Naive B cell (primary cell): ENCODE measurements at regions not wholly inside any gene's neighbourhood (a gene's known extent, or its start where the extent isn't known, plus 50 kb on each side); places are given as distances from the start of the nearest gene placed in this dataset.

Source experiments
- ATAC-seq, 2 donors: fragments of 150-1000 bp; cut with Tn5 transposase; 2 replicates each; pipeline ENCODE4 v1.10.0; 2021; ENCODE audit warnings: low read depth in 2 of 2, mild to moderate bottlenecking in 2 of 2, moderate library complexity in 2 of 2
- DNase-seq: peaks from one replicate; pipeline ENCODE4 v3.0.0; 2022
- H3K27ac Mint-ChIP-seq, 6 donors: one replicate each; pipeline ENCODE4 v1.8.0; 2020 to 2022; ENCODE audit warnings: mild to moderate bottlenecking in 6 of 6, mixed read lengths in 6 of 6, moderate library complexity in 5 of 6, inconsistent platforms in 2 of 6
- H3K27me3 Mint-ChIP-seq, 3 donors: one replicate each; pipeline ENCODE4 v1.8.0; 2021 to 2022; ENCODE audit warnings: mixed read lengths in 3 of 3, mild to moderate bottlenecking in 1 of 3
- H3K36me3 Mint-ChIP-seq, 2 donors: one replicate each; pipeline ENCODE4 v1.8.0; 2020 to 2022; ENCODE audit warnings: mixed read lengths in 2 of 2, inconsistent platforms in 1 of 2, mild to moderate bottlenecking in 1 of 2
- H3K4me1 Mint-ChIP-seq, 3 donors: one replicate each; pipeline ENCODE4 v1.8.0; 2020 to 2022; ENCODE audit warnings: mixed read lengths in 3 of 3, inconsistent platforms in 1 of 3, mild to moderate bottlenecking in 1 of 3, moderate library complexity in 1 of 3
- H3K4me3 Mint-ChIP-seq, 8 donors: one replicate each; pipeline ENCODE4 v1.8.0; 2020 to 2022; ENCODE audit warnings: mild to moderate bottlenecking in 8 of 8, mixed read lengths in 8 of 8, moderate library complexity in 8 of 8, inconsistent platforms in 2 of 8
- H3K9me3 Mint-ChIP-seq, 7 donors: one replicate each; pipeline ENCODE4 v1.8.0; 2020 to 2022; ENCODE audit warnings: mixed read lengths in 7 of 7, mild to moderate bottlenecking in 5 of 7, inconsistent platforms in 2 of 7, moderate library complexity in 1 of 7

- DNase-seq (no peak), ATAC-seq (no peak)
- Mint-ChIP-seq H3K4me1 (no peaks in the 10 kb centered on the region), H3K9me3 (peaks cover 0 to 7% (median 1%) of the 10 kb centered on the region in 7 donors), H3K4me3 (no peak overlapping the region), H3K27ac (no peak overlapping the region), H3K27me3 (peaks cover 0 to 4% (median 0%) of the 10 kb centered on the region in 3 donors), H3K36me3 (no peaks in the 10 kb centered on the region)
These were observed 181.5 kb downstream of the EN1 start for GRCh38 chr2:118665784-118666529.

GRCh38 chr2:118661179-118661578, 186.3 kb downstream of the EN1 start:
- no peak for DNase-seq
- ATAC-seq, result no peak
- no peaks in the 10 kb centered on the region for H3K36me3 Mint-ChIP-seq
- no peak overlapping the region for H3K4me3 Mint-ChIP-seq
- H3K4me1 Mint-ChIP-seq, result no peaks in the 10 kb centered on the region
- H3K27me3 Mint-ChIP-seq, result peaks cover 0 to 9% (median 0%) of the 10 kb centered on the region in 3 donors
- no peak overlapping the region for H3K27ac Mint-ChIP-seq
- peaks cover 0 to 14% (median 1%) of the 10 kb centered on the region in 7 donors for H3K9me3 Mint-ChIP-seq

- Mint-ChIP-seq H3K36me3 (no peaks in the 10 kb centered on the region), H3K27ac (no peak overlapping the region), H3K4me3 (no peak overlapping the region), H3K27me3 (peaks cover 0 to 5% (median 0%) of the 10 kb centered on the region in 3 donors), H3K4me1 (no peaks in the 10 kb centered on the region), H3K9me3 (peaks cover 0 to 14% (median 1%) of the 10 kb centered on the region in 7 donors)
- DNase-seq, result no peak
- no peak for ATAC-seq
These were observed 188.8 kb downstream of the EN1 start for GRCh38 chr2:118658596-118659198.

- Mint-ChIP-seq H3K9me3 (peaks cover 0 to 14% (median 1%) of the 10 kb centered on the region in 7 donors), H3K36me3 (no peaks in the 10 kb centered on the region), H3K4me1 (no peaks in the 10 kb centered on the region), H3K27me3 (peaks cover 0 to 5% (median 0%) of the 10 kb centered on the region in 3 donors), H3K4me3 (no peak overlapping the region), H3K27ac (no peak overlapping the region)
- no peak for DNase-seq
- ATAC-seq, result no peak
These were observed 190.0 kb downstream of the EN1 start for GRCh38 chr2:118657466-118657865.

GRCh38 chr2:118654945-118655344, 192.5 kb downstream of the EN1 start:
- peaks cover 0 to 13% of the 10 kb centered on the region in 2 donors for H3K36me3 Mint-ChIP-seq
- H3K4me3 Mint-ChIP-seq, result no peak overlapping the region
- no peak for ATAC-seq
- H3K27me3 Mint-ChIP-seq, result peaks cover 2 to 12% (median 5%) of the 10 kb centered on the region in 3 donors
- peaks cover 8 to 26% (median 13%) of the 10 kb centered on the region in 7 donors for H3K9me3 Mint-ChIP-seq
- no peak overlapping the region for H3K27ac Mint-ChIP-seq
- no peak for DNase-seq
- no peaks in the 10 kb centered on the region for H3K4me1 Mint-ChIP-seq

- DNase-seq (no peak), ATAC-seq (no peak)
- peaks cover 8 to 22% (median 12%) of the 10 kb centered on the region in 7 donors for H3K9me3 Mint-ChIP-seq
- H3K27ac Mint-ChIP-seq, result no peak overlapping the region
- H3K4me1 Mint-ChIP-seq, result no peaks in the 10 kb centered on the region
- peaks cover 0 to 17% of the 10 kb centered on the region in 2 donors for H3K36me3 Mint-ChIP-seq
- no peak overlapping the region for H3K4me3 Mint-ChIP-seq
- peaks cover 0 to 17% (median 6%) of the 10 kb centered on the region in 3 donors for H3K27me3 Mint-ChIP-seq
These were observed 197.1 kb downstream of the EN1 start for GRCh38 chr2:118650327-118650726.

- DNase-seq, result no peak
- no peak for ATAC-seq
- peaks cover 0 to 13% of the 10 kb centered on the region in 2 donors for H3K36me3 Mint-ChIP-seq
- no peak overlapping the region for H3K4me3 Mint-ChIP-seq
- H3K27ac Mint-ChIP-seq, result no peak overlapping the region
- no peaks in the 10 kb centered on the region for H3K4me1 Mint-ChIP-seq
- H3K9me3 Mint-ChIP-seq, result peaks cover 1 to 15% (median 7%) of the 10 kb centered on the region in 7 donors
- H3K27me3 Mint-ChIP-seq, result peaks cover 4 to 16% (median 15%) of the 10 kb centered on the region in 3 donors
These were observed 201.6 kb downstream of the EN1 start for GRCh38 chr2:118645876-118646275.

GRCh38 chr2:118644190-118644589, 203.3 kb downstream of the EN1 start:
- ATAC-seq, result no peak
- Mint-ChIP-seq H3K27me3 (peaks cover 4 to 10% (median 5%) of the 10 kb centered on the region in 3 donors), H3K9me3 (peaks cover 0 to 3% (median 0%) of the 10 kb centered on the region in 7 donors)

GRCh38 chr2:118643294-118643693, 204.2 kb downstream of the EN1 start:
- H3K4me3 Mint-ChIP-seq, result no peak overlapping the region
- H3K36me3 Mint-ChIP-seq, result no peaks in the 10 kb centered on the region
- peaks cover 0 to 5% (median 0%) of the 10 kb centered on the region in 7 donors for H3K9me3 Mint-ChIP-seq
- no peaks in the 10 kb centered on the region for H3K4me1 Mint-ChIP-seq
- peaks cover 5 to 10% (median 8%) of the 10 kb centered on the region in 3 donors for H3K27me3 Mint-ChIP-seq
- ATAC-seq (no peak), DNase-seq (no peak)
- no peak overlapping the region for H3K27ac Mint-ChIP-seq

More at GRCh38 chr2:118644190-118644589, 203.3 kb downstream of the EN1 start:
- no peak for DNase-seq
- no peaks in the 10 kb centered on the region for H3K4me1 Mint-ChIP-seq
- peak overlapping the region in 1 of 6 donors; percentile 14 for H3K27ac Mint-ChIP-seq
- no peak overlapping the region for H3K4me3 Mint-ChIP-seq
- no peaks in the 10 kb centered on the region for H3K36me3 Mint-ChIP-seq

- peaks cover 0 to 5% (median 0%) of the 10 kb centered on the region in 7 donors for H3K9me3 Mint-ChIP-seq
- no peak for DNase-seq
- H3K4me1 Mint-ChIP-seq, result no peaks in the 10 kb centered on the region
- ATAC-seq, result no peak
- no peaks in the 10 kb centered on the region for H3K36me3 Mint-ChIP-seq
- H3K4me3 Mint-ChIP-seq, result no peak overlapping the region
- H3K27ac Mint-ChIP-seq, result no peak overlapping the region
- H3K27me3 Mint-ChIP-seq, result peaks cover 5 to 10% (median 8%) of the 10 kb centered on the region in 3 donors
These were observed 204.9 kb downstream of the EN1 start for GRCh38 chr2:118642501-118642900.

- Mint-ChIP-seq H3K4me3 (no peak overlapping the region), H3K27ac (no peak overlapping the region), H3K9me3 (peaks cover 0 to 9% (median 5%) of the 10 kb centered on the region in 7 donors), H3K36me3 (no peaks in the 10 kb centered on the region), H3K4me1 (no peaks in the 10 kb centered on the region), H3K27me3 (peaks cover 5 to 10% (median 8%) of the 10 kb centered on the region in 3 donors)
- ATAC-seq, result no peak
- DNase-seq, result no peak
These were observed 205.7 kb downstream of the EN1 start for GRCh38 chr2:118641711-118642110.

- no peak overlapping the region for H3K4me3 Mint-ChIP-seq
- no peaks in the 10 kb centered on the region for H3K36me3 Mint-ChIP-seq
- no peaks in the 10 kb centered on the region for H3K4me1 Mint-ChIP-seq
- H3K9me3 Mint-ChIP-seq, result peaks cover 0 to 11% (median 8%) of the 10 kb centered on the region in 7 donors
- DNase-seq (no peak), ATAC-seq (no peak)
- H3K27me3 Mint-ChIP-seq, result peaks cover 4 to 19% (median 10%) of the 10 kb centered on the region in 3 donors
- H3K27ac Mint-ChIP-seq, result no peak overlapping the region
These were observed 208.1 kb downstream of the EN1 start for GRCh38 chr2:118639371-118639770.

- H3K27me3 Mint-ChIP-seq, result peaks cover 4 to 19% (median 10%) of the 10 kb centered on the region in 3 donors
- no peak overlapping the region for H3K4me3 Mint-ChIP-seq
- no peak for ATAC-seq
- peaks cover 1 to 11% (median 8%) of the 10 kb centered on the region in 7 donors for H3K9me3 Mint-ChIP-seq
- peaks cover 0 to 6% of the 10 kb centered on the region in 2 donors for H3K36me3 Mint-ChIP-seq
- H3K4me1 Mint-ChIP-seq, result no peaks in the 10 kb centered on the region
- no peak for DNase-seq
- H3K27ac Mint-ChIP-seq, result no peak overlapping the region
These were observed 209.0 kb downstream of the EN1 start for GRCh38 chr2:118638453-118638852.

- Mint-ChIP-seq H3K9me3 (peaks cover 7 to 16% (median 10%) of the 10 kb centered on the region in 7 donors), H3K27ac (no peak overlapping the region), H3K27me3 (peaks cover 8 to 15% (median 10%) of the 10 kb centered on the region in 3 donors), H3K4me3 (no peak overlapping the region), H3K36me3 (peaks cover 0 to 11% of the 10 kb centered on the region in 2 donors), H3K4me1 (no peaks in the 10 kb centered on the region)
- ATAC-seq (no peak), DNase-seq (no peak)
These were observed 211.6 kb downstream of the EN1 start for GRCh38 chr2:118635891-118636290.
